NT2/D1 (cell line): ENCODE measurements at regions not wholly inside any gene's neighbourhood (a gene's known extent, or its start where the extent isn't known, plus 50 kb on each side); places are given as distances from the start of the nearest gene placed in this dataset.

Experiments
- SUZ12 ChIP-seq: IDR thresholded peaks from 2 replicates; pipeline ENCODE4 v1.6.1; 2011; ENCODE audit not compliant: insufficient read length, insufficient read depth; ENCODE audit errors: extremely low read depth
- YY1 ChIP-seq: IDR thresholded peaks from 2 replicates; pipeline ENCODE4 v1.6.1; 2011; ENCODE audit not compliant: insufficient read length, insufficient read depth
- ZNF274 ChIP-seq: IDR thresholded peaks from 2 replicates; pipeline ENCODE4 v1.6.1; 2011; ENCODE audit warnings: mild to moderate bottlenecking, low read depth, low read length

DNA sequence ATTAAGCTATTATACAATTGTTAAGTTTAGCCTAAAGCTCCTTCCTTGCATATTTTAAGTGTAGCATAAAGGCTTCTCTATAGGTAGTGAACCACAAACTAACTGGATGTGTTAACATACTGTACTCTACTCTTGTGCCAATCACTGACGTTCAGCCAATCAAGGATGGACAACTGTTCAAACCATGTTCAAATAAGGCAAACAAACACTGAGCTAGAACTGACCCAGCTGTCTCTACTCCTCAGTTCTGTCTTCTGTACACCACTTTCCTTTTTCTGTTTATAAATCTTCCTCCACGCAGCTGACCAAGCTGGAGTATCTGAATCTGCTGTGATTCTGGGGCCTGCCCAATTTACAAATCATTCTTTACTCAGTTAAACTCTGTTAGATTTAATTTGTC lies 188.7 kb upstream of the MBL2 start:
- TF ChIP-seq ZNF274 (no peak), YY1 (no peak), SUZ12 (no peak)
